ENCODE measurements at regions not wholly inside any gene's neighbourhood (a gene's known extent, or its start where the extent isn't known, plus 50 kb on each side); places are given as distances from the start of the nearest gene placed in this dataset.

DNA sequence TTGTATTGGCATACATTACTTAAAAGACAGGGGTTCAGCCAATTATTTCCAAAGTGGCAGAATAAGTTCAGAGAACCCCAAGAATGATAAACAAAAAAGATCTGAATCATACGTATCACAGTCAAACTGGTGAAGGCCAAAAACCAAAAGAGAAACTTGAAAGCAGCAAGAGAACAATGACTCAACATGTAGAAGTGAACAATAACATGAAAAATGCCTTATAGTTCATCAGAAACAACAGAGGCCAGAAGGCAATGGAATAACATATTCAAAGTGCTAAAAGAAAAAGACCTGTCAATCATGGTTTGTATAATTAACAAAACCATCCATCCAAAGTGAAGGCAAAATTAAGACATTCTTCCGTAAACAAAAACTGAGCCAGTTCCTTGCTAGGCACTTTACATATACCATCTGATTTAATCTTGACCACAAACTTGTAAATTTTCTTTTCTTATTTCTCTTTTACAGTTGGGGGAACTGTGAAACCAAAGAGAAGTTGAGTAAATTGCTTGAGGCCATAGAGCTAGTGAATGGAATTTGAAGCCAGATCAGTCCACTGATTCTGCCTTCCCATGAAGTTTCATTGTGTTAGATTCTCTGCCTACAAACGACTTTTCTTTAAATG lies 232.1 kb upstream of the SEL1L start:
- no peak for TF ChIP-seq EP300 (conservative IDR thresholded peaks at IDR 0.05; ENCODE audit: poor library complexity, severe bottlenecking)
- TF ChIP-seq EZH2 (IDR thresholded peaks at IDR 0.05; ENCODE audit: borderline replicate concordance, insufficient read depth, low read length, poor library complexity, severe bottlenecking) = no peak
- TF ChIP-seq, protein P1, sequence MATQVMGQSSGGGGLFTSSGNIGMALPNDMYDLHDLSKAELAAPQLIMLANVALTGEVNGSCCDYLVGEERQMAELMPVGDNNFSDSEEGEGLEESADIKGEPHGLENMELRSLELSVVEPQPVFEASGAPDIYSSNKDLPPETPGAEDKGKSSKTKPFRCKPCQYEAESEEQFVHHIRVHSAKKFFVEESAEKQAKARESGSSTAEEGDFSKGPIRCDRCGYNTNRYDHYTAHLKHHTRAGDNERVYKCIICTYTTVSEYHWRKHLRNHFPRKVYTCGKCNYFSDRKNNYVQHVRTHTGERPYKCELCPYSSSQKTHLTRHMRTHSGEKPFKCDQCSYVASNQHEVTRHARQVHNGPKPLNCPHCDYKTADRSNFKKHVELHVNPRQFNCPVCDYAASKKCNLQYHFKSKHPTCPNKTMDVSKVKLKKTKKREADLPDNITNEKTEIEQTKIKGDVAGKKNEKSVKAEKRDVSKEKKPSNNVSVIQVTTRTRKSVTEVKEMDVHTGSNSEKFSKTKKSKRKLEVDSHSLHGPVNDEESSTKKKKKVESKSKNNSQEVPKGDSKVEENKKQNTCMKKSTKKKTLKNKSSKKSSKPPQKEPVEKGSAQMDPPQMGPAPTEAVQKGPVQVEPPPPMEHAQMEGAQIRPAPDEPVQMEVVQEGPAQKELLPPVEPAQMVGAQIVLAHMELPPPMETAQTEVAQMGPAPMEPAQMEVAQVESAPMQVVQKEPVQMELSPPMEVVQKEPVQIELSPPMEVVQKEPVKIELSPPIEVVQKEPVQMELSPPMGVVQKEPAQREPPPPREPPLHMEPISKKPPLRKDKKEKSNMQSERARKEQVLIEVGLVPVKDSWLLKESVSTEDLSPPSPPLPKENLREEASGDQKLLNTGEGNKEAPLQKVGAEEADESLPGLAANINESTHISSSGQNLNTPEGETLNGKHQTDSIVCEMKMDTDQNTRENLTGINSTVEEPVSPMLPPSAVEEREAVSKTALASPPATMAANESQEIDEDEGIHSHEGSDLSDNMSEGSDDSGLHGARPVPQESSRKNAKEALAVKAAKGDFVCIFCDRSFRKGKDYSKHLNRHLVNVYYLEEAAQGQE (IDR thresholded peaks at IDR 0.05; ENCODE audit: borderline replicate concordance) = no peak
- TF ChIP-seq SMC3 (conservative IDR thresholded peaks at IDR 0.05; ENCODE audit: poor library complexity) = no peak
